A673 (cell line): ENCODE measurements at regions not wholly inside any gene's neighbourhood (a gene's known extent, or its start where the extent isn't known, plus 50 kb on each side); places are given as distances from the start of the nearest gene placed in this dataset.

Source experiments
- BruUV-seq: library from RNA; stranded (reverse); fragments of 400-500 nt; replicated peaks from 2 replicates; lab custom pipeline; 2021; lab: Mats Ljungman, UMichigan
- CTCF ChIA-PET: fragments of 300-600 bp; sonication (Branson Sonifier 250); formaldehyde crosslinking; loops from one replicate; lab custom pipeline; 2022; ENCODE audit warnings: antibody characterized with exemption; lab: Charles Lee
- POLR2A ChIA-PET: fragments of 300-600 bp; sonication (Branson Sonifier 250); formaldehyde crosslinking; loops from one replicate; lab custom pipeline; 2022; ENCODE audit warnings: antibody characterized with exemption; ENCODE audit not compliant: low non-redundant PET; lab: Charles Lee
- DNase-seq: peaks from one replicate; pipeline ENCODE4 v3.0.0-alpha.2; 2015; ENCODE audit warnings: low spot score
- H3K27ac ChIP-seq: fragments of 200-600 bp; sonication (generic); 2 replicates; pipeline ENCODE4 v1.5.1; 2016; ENCODE audit warnings: mixed run types, low read depth, mild to moderate bottlenecking, mixed read lengths, antibody characterized with exemption, low read length; ENCODE audit not compliant: poor library complexity, severe bottlenecking
- H3K27me3 ChIP-seq: fragments of 200-600 bp; sonication (generic); replicated peaks from 2 replicates; pipeline ENCODE4 v1.6.1; 2017; ENCODE audit warnings: mixed run types, low read depth, mild to moderate bottlenecking, mixed read lengths, antibody characterized with exemption, low read length; ENCODE audit not compliant: insufficient read depth, poor library complexity
- H3K36me3 ChIP-seq: fragments of 200-600 bp; sonication (generic); 2 replicates; pipeline ENCODE4 v1.6.1; 2016; ENCODE audit warnings: mixed run types, mild to moderate bottlenecking, mixed read lengths, antibody characterized with exemption, low read length; ENCODE audit not compliant: insufficient read depth, poor library complexity, severe bottlenecking
- H3K4me1 ChIP-seq: fragments of 200-600 bp; sonication (generic); 2 replicates; pipeline ENCODE4 v1.6.1; 2017; ENCODE audit warnings: mixed run types, mild to moderate bottlenecking, mixed read lengths, antibody characterized with exemption, low read length; ENCODE audit not compliant: insufficient read depth, poor library complexity, severe bottlenecking
- H3K4me3 ChIP-seq: fragments of 200-600 bp; sonication (generic); 2 replicates; pipeline ENCODE4 v1.5.1; 2016; ENCODE audit warnings: low read depth, mixed run types, mild to moderate bottlenecking, mixed read lengths, low read length; ENCODE audit not compliant: poor library complexity, severe bottlenecking
- H3K9me3 ChIP-seq: fragments of 200-600 bp; sonication (generic); 2 replicates; pipeline ENCODE4 v1.6.1; 2016; ENCODE audit warnings: mixed run types, low read depth, mild to moderate bottlenecking, mixed read lengths, antibody characterized with exemption, low read length; ENCODE audit not compliant: poor library complexity, severe bottlenecking
- EZH2 ChIP-seq: fragments of 200-600 bp; sonication (generic); IDR thresholded peaks from 2 replicates; pipeline ENCODE4 v1.6.1; 2017; ENCODE audit warnings: borderline replicate concordance, low read depth, mild to moderate bottlenecking, mixed read lengths, antibody characterized with exemption, low read length; ENCODE audit not compliant: poor library complexity, severe bottlenecking
- intact Hi-C: fragments of 100-400 bp; cut with micrococcal nuclease; formaldehyde crosslinking; loops from one replicate; pipeline ENCODE4 v1.10.0; 2022; ENCODE audit not compliant: unreplicated experiment
- TF ChIP-seq, protein P1 (sequence below): fragments of 300-800, 200-600 bp; sonication (generic); conservative IDR thresholded peaks from 2 replicates; pipeline ENCODE4 v1.5.1; 2017; ENCODE audit warnings: low read depth, mild to moderate bottlenecking, antibody characterized with exemption, low read length, moderate library complexity, mixed read lengths

DNA sequence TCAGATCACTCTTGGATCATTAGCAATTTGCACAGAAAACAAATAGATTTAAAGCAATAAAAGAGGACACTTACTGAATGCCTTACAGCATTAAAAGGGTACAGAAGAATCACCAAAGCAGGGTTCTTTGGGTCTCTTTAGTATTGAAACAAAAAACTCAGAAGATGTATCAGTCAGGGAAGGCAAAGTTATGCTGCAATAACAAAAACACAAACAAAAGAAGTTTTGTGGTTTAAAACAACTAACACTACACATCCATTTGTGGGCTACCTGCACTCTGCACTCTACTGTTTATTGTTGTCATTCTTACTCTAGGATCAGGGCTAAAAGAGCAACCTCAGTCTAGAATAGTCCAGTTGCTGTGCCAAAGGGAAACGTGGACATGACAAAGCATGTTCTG, 216.4 kb downstream of the GPAM start:
- DNase-seq = no peak
- TF ChIP-seq, protein P1, sequence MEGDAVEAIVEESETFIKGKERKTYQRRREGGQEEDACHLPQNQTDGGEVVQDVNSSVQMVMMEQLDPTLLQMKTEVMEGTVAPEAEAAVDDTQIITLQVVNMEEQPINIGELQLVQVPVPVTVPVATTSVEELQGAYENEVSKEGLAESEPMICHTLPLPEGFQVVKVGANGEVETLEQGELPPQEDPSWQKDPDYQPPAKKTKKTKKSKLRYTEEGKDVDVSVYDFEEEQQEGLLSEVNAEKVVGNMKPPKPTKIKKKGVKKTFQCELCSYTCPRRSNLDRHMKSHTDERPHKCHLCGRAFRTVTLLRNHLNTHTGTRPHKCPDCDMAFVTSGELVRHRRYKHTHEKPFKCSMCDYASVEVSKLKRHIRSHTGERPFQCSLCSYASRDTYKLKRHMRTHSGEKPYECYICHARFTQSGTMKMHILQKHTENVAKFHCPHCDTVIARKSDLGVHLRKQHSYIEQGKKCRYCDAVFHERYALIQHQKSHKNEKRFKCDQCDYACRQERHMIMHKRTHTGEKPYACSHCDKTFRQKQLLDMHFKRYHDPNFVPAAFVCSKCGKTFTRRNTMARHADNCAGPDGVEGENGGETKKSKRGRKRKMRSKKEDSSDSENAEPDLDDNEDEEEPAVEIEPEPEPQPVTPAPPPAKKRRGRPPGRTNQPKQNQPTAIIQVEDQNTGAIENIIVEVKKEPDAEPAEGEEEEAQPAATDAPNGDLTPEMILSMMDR = no peak
- TF ChIP-seq EZH2 = no peak
- no TSS peak for BruUV-seq
- H3K9me3 ChIP-seq = peaks cover 4% of the 10 kb centered on the region
- no peaks in the 10 kb centered on the region for H3K36me3 ChIP-seq
- H3K4me3 ChIP-seq = no peak overlapping the region
- no peak overlapping the region for H3K27ac ChIP-seq
- intact Hi-C loops = no loop called here
- no peaks in the 10 kb centered on the region for H3K4me1 ChIP-seq
- peaks cover 24% of the 10 kb centered on the region for H3K27me3 ChIP-seq
- POLR2A ChIA-PET = no interaction called here
- CTCF ChIA-PET = no interaction called here

DNA sequence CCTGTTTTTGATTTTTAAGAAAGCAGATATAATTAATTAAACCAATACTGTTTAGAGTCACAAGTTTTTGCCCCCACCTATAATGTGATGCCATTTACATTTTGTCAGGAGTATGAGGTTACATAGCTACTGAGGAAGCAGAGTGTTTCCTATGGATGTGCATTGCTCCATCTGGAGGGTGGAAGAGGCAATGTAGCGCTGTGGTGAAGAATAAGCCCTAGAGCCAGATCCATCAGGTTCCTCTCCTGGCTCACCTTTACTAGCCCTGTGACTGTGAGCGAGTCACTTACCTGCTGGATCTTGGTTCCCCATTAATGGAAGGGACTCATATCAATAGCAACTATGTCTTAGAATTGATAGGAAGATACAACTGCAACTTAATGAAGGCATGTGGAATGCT, 216.0 kb downstream of the GPAM start:
- H3K27me3 ChIP-seq = peaks cover 24% of the 10 kb centered on the region
- no peak for DNase-seq
- no peak for TF ChIP-seq EZH2
- TF ChIP-seq, protein P1 = no peak
- peaks cover 4% of the 10 kb centered on the region for H3K9me3 ChIP-seq
- intact Hi-C loops = no loop called here
- H3K27ac ChIP-seq = no peak overlapping the region
- no peaks in the 10 kb centered on the region for H3K36me3 ChIP-seq
- ChIA-PET CTCF (no interaction called here), POLR2A (no interaction called here)
- BruUV-seq = no TSS peak
- no peak overlapping the region for H3K4me3 ChIP-seq
- no peaks in the 10 kb centered on the region for H3K4me1 ChIP-seq

DNA sequence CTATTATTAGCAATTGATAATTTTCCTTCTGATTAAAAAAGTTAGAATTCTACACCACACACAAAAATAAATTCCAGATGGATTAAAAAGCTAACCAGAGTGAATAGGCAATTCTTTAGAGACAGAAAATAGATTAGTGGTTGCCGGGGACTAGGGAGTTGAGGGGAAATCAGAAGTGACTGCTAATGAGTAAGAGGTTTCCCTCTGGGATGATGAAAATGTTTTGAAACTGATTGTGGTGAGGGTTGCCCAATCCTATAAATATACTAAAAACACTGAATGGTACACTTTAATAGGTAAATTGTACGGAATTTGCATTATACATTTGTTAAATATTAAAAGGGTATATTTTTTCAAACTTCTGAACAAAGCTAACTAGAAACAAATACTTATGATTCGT, 214.9 kb downstream of the GPAM start:
- Histone ChIP-seq H3K27ac (no peak overlapping the region), H3K36me3 (no peaks in the 10 kb centered on the region), H3K4me3 (no peak overlapping the region), H3K4me1 (no peaks in the 10 kb centered on the region), H3K27me3 (peaks cover 24% of the 10 kb centered on the region), H3K9me3 (peaks cover 4% of the 10 kb centered on the region)
- ChIA-PET CTCF (no interaction called here), POLR2A (no interaction called here)
- no TSS peak for BruUV-seq
- intact Hi-C loops = no loop called here
- TF ChIP-seq, protein P1 = no peak
- TF ChIP-seq EZH2 = no peak
- DNase-seq = no peak
